Mesendoderm (in vitro differentiated cells): ENCODE measurements at regions not wholly inside any gene's neighbourhood (a gene's known extent, or its start where the extent isn't known, plus 50 kb on each side); places are given as distances from the start of the nearest gene placed in this dataset.
A peak's percentile ranks its signal among the peaks of the same experiment; 100 is the strongest.

ENCODE experiments used
- DNase-seq: peaks from one replicate; pipeline ENCODE4 v3.0.0; 2013
- H2AK5ac ChIP-seq: 2 replicates; pipeline ENCODE4 v1.6.1; 2013; ENCODE audit warnings: low read length, inconsistent platforms
- H2BK120ac ChIP-seq: 2 replicates; pipeline ENCODE4 v1.6.1; 2013; ENCODE audit warnings: low read depth, mild to moderate bottlenecking, low read length, moderate library complexity, mixed read lengths
- H2BK15ac ChIP-seq: replicated peaks from 2 replicates; pipeline ENCODE4 v1.6.1; 2013; ENCODE audit warnings: low read depth, mild to moderate bottlenecking, moderate library complexity
- H2BK5ac ChIP-seq: 2 replicates; pipeline ENCODE4 v1.6.1; 2013; ENCODE audit warnings: low read length, inconsistent platforms
- H3K18ac ChIP-seq: 2 replicates; pipeline ENCODE4 v1.6.1; 2013; ENCODE audit warnings: mild to moderate bottlenecking, low read length, mixed read lengths
- H3K23ac ChIP-seq: one replicate; pipeline ENCODE4 v1.6.1; 2013; ENCODE audit warnings: low read length
- H3K27ac ChIP-seq: 2 replicates; pipeline ENCODE4 v1.5.1; 2013; ENCODE audit warnings: low read depth, mild to moderate bottlenecking, inconsistent platforms, low read length, moderate library complexity
- H3K27me3 ChIP-seq: 2 replicates; pipeline ENCODE4 v1.6.1; 2013; ENCODE audit warnings: low read length, control low read depth, mild to moderate bottlenecking, inconsistent platforms; ENCODE audit not compliant: insufficient read depth, poor library complexity
- H3K36me3 ChIP-seq: 2 replicates; pipeline ENCODE4 v1.6.1; 2013; ENCODE audit warnings: low read length, inconsistent platforms; ENCODE audit not compliant: control insufficient read depth, insufficient read depth
- H3K4ac ChIP-seq: one replicate; pipeline ENCODE4 v1.6.1; 2013; ENCODE audit warnings: low read depth, mild to moderate bottlenecking, low read length, moderate library complexity
- H3K4me1 ChIP-seq: 2 replicates; pipeline ENCODE4 v1.6.1; 2013; ENCODE audit warnings: low read depth, low read length, inconsistent platforms; ENCODE audit not compliant: control insufficient read depth
- H3K4me2 ChIP-seq: 2 replicates; pipeline ENCODE4 v1.6.1; 2013; ENCODE audit warnings: low read length
- H3K4me3 ChIP-seq: 2 replicates; pipeline ENCODE4 v1.5.1; 2013; ENCODE audit warnings: mild to moderate bottlenecking, low read length
- H3K56ac ChIP-seq: one replicate; pipeline ENCODE4 v1.6.1; 2013; ENCODE audit warnings: low read length
- H3K79me1 ChIP-seq: 2 replicates; pipeline ENCODE4 v1.6.1; 2013; ENCODE audit warnings: low read length, inconsistent platforms
- H3K79me2 ChIP-seq: 2 replicates; pipeline ENCODE4 v1.6.1; 2013; ENCODE audit warnings: mild to moderate bottlenecking, low read length; ENCODE audit not compliant: control insufficient read depth, insufficient read depth
- H3K9ac ChIP-seq: 2 replicates; pipeline ENCODE4 v1.6.1; 2013; ENCODE audit warnings: low read length, inconsistent platforms
- H4K5ac ChIP-seq: one replicate; pipeline ENCODE4 v1.6.1; 2013; ENCODE audit warnings: low read length
- H4K8ac ChIP-seq: one replicate; pipeline ENCODE4 v1.6.1; 2013; ENCODE audit warnings: low read depth, mild to moderate bottlenecking, control low read depth, low read length, moderate library complexity
- WGBS: extraction: QIAGEN DNeasy Blood & Tissue Kit; methylation state at CpG from one replicate; pipeline ENCODE4 v1.1.7; 2013; ENCODE audit warnings: low lambda C conversion rate, missing lambda C conversion rate; ENCODE audit not compliant: insufficient coverage; ENCODE audit errors: extremely low coverage; 5-methylcytosine and 5-hydroxymethylcytosine counted together

DNA sequence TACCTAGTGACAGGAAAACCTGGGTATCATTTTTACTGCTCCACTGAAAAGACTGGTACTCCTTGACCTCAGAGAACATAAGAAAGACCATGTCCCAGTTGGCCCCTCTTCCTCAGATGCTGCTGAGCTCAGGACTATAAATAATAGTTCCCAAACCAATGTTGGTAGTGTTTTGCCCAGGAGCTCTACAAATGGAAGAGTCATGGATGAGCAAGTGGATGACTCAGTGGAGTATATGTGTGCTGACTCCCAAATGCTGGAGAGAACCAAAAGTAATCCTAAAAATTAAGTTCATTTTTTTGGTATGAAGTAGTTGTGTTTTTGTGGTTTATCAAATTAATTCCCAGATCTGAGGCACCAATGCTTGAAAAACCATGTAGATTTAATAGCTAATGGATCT, 482.0 kb downstream of the KCNA4 start:
- Histone ChIP-seq H3K23ac (no peak overlapping the region), H3K4me1 (no peaks in the 10 kb centered on the region), H3K27me3 (no peaks in the 10 kb centered on the region), H3K36me3 (no peaks in the 10 kb centered on the region), H4K8ac (no peak overlapping the region), H2BK5ac (no peak overlapping the region), H3K4me3 (no peak overlapping the region), H3K9ac (no peak overlapping the region), H2AK5ac (no peak overlapping the region), H3K27ac (no peak overlapping the region), H3K79me2 (no peaks in the 10 kb centered on the region), H3K4me2 (no peak overlapping the region), H3K18ac (no peak overlapping the region), H2BK15ac (no peak overlapping the region), H4K5ac (no peak overlapping the region), H2BK120ac (no peak overlapping the region), H3K4ac (no peak overlapping the region), H3K56ac (no peak overlapping the region), H3K79me1 (no peaks in the 10 kb centered on the region)
- no peak for DNase-seq

- Histone ChIP-seq H3K79me1 (no peaks in the 10 kb centered on the region), H3K27ac (no peak overlapping the region), H3K27me3 (no peaks in the 10 kb centered on the region), H3K9ac (no peak overlapping the region), H2AK5ac (no peak overlapping the region), H4K5ac (no peak overlapping the region), H3K79me2 (no peaks in the 10 kb centered on the region), H2BK15ac (no peak overlapping the region), H3K18ac (no peak overlapping the region), H3K4ac (no peak overlapping the region), H4K8ac (no peak overlapping the region), H2BK120ac (no peak overlapping the region), H2BK5ac (no peak overlapping the region), H3K23ac (no peak overlapping the region), H3K4me3 (no peak overlapping the region), H3K56ac (no peak overlapping the region), H3K4me1 (no peaks in the 10 kb centered on the region), H3K36me3 (no peaks in the 10 kb centered on the region), H3K4me2 (no peak overlapping the region)
- DNase-seq, result no peak
- WGBS, result no CpG with 5 or more reads among the region's 2 CpGs
These were observed 485.9 kb downstream of the KCNA4 start for GRCh38 chr11:29530961-29531360.

DNA sequence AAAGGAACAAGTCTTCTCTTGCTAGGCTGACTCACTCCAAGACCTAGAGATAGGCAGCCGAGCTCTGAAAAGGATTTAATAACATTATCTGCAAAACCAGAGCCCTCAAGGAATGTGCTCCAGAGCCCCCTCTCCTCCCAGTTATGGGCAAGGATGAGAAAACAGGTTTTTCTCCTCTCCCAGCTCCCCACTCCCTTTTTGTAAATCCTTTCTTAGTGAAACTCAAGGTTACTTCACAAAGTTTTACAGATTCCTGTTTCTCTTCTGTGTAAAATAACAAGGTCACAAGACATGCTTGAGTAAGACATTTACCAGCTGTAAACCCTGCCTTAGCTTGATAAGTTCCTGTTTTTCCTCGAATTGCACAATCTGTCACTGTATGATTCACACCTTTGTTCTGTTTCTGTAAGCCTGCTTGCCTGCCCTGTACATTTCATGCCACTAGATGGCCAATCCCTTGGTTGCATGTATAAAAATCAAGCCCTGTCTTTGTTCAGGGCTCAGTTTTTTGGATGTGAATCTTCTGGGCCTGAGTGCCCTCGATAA, 489.4 kb downstream of the KCNA4 start:
- peak; percentile 30 for DNase-seq
- Histone ChIP-seq H4K8ac (no peak overlapping the region), H3K4me1 (no peaks in the 10 kb centered on the region), H2BK15ac (no peak overlapping the region), H3K9ac (no peak overlapping the region), H3K4me3 (no peak overlapping the region), H2AK5ac (no peak overlapping the region), H3K79me1 (no peaks in the 10 kb centered on the region), H3K27me3 (no peaks in the 10 kb centered on the region), H3K4ac (no peak overlapping the region), H3K79me2 (no peaks in the 10 kb centered on the region), H3K36me3 (no peaks in the 10 kb centered on the region), H2BK120ac (no peak overlapping the region), H3K23ac (no peak overlapping the region), H2BK5ac (no peak overlapping the region), H3K4me2 (no peak overlapping the region), H3K18ac (no peak overlapping the region), H3K27ac (no peak overlapping the region), H3K56ac (no peak overlapping the region), H4K5ac (no peak overlapping the region)
- WGBS, result no CpG with 5 or more reads among the region's 3 CpGs

DNA sequence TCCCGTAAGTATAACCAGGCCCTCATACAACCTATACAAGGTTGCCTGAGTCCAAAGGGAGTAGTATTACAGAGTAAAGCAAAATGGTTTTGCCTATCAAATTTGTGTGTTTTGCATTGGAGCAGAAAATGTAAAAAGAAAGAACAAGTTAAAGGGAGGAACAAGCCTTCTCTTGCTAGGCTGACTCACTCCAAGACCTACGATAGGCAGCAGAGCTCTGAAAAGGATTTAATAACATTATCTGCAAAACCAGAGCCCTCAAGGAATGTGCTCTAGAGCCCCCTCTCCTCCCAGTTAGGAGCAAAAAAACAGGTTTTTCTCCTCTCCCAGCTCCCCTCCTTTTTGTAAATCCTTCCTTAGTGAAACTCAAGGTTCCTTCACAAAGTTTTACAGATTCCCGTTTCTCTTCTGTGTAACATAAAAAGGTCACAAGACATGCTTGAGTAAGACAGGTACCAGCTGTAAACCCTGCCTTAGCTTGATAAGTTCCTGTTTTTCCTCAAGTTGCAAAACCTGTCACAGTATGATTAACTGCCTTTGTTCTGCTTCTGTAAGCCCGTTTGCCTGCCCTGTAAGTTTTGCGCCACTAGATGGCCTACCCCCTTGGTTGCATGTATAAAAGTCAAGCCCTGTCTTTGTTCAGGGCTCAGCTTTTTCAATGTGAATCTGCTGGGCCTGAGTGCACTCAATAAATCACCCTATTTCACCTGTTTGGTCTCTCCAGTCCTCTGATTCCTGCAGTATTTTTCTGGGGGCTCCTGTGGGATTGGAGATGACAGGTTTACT, 498.2 kb downstream of the KCNA4 start:
- no CpG with 5 or more reads among the region's 5 CpGs for WGBS
- DNase-seq, result peak; percentile 37
- no peak overlapping the region for H3K27ac ChIP-seq

GRCh38 chr11:29511394-29511793, 505.4 kb downstream of the KCNA4 start:
- no peak overlapping the region for H2BK15ac ChIP-seq
- no peak overlapping the region for H3K4me2 ChIP-seq
- no peaks in the 10 kb centered on the region for H3K79me2 ChIP-seq
- H2BK5ac ChIP-seq, result no peak overlapping the region
- H3K79me1 ChIP-seq, result no peaks in the 10 kb centered on the region
- H3K4ac ChIP-seq, result no peak overlapping the region
- H2BK120ac ChIP-seq, result no peak overlapping the region
- no peak overlapping the region for H3K23ac ChIP-seq
- no peak for DNase-seq
- H3K27ac ChIP-seq, result no peak overlapping the region
- H3K4me3 ChIP-seq, result no peak overlapping the region
- no peaks in the 10 kb centered on the region for H3K27me3 ChIP-seq
- no peaks in the 10 kb centered on the region for H3K4me1 ChIP-seq
- no peak overlapping the region for H2AK5ac ChIP-seq
- H3K9ac ChIP-seq, result no peak overlapping the region
- no peak overlapping the region for H4K8ac ChIP-seq
- no peak overlapping the region for H3K56ac ChIP-seq
- H3K18ac ChIP-seq, result no peak overlapping the region
- no peaks in the 10 kb centered on the region for H3K36me3 ChIP-seq
- no peak overlapping the region for H4K5ac ChIP-seq

More for the DNA sequence above, 498.2 kb downstream of the KCNA4 start:
- Histone ChIP-seq H2BK120ac (no peak overlapping the region), H4K5ac (no peak overlapping the region), H3K27me3 (no peaks in the 10 kb centered on the region), H3K79me2 (no peaks in the 10 kb centered on the region), H3K4me1 (no peaks in the 10 kb centered on the region), H2AK5ac (no peak overlapping the region), H3K4me3 (no peak overlapping the region), H2BK15ac (no peak overlapping the region), H3K4ac (no peak overlapping the region), H2BK5ac (no peak overlapping the region), H3K23ac (no peak overlapping the region), H4K8ac (no peak overlapping the region), H3K79me1 (no peaks in the 10 kb centered on the region), H3K18ac (no peak overlapping the region), H3K56ac (no peak overlapping the region), H3K4me2 (no peak overlapping the region), H3K36me3 (no peaks in the 10 kb centered on the region), H3K9ac (no peak overlapping the region)

DNA sequence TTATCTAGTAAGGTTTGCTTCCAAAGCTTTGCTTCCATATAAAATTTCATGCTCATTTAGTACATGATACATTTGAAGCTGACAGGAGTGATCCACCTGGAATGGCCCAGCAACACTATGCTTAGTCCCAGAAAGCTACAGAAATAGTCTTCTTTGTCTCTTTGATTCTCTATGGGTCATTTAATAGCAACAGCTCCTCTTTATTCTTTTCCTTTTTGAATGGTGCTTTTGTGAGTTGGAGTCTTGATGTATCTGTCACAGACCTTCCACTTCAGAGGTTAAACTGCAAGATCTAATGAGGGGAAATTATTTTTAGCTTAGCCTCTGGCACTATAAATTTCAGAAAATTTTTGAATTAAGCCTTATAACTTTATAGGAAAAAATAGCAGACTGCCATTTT, 509.5 kb downstream of the KCNA4 start:
- Histone ChIP-seq H3K23ac (no peak overlapping the region), H2AK5ac (no peak overlapping the region), H3K4me3 (no peak overlapping the region), H3K4ac (no peak overlapping the region), H3K56ac (no peak overlapping the region), H3K79me1 (no peaks in the 10 kb centered on the region), H3K18ac (no peak overlapping the region), H4K5ac (no peak overlapping the region), H3K4me1 (no peaks in the 10 kb centered on the region), H4K8ac (no peak overlapping the region), H3K9ac (no peak overlapping the region), H3K27ac (no peak overlapping the region), H3K27me3 (no peaks in the 10 kb centered on the region), H3K36me3 (no peaks in the 10 kb centered on the region), H3K79me2 (no peaks in the 10 kb centered on the region), H3K4me2 (no peak overlapping the region), H2BK120ac (no peak overlapping the region), H2BK5ac (no peak overlapping the region), H2BK15ac (no peak overlapping the region)
- DNase-seq, result no peak
